ENCODE measurements at regions not wholly inside any gene's neighbourhood (a gene's known extent, or its start where the extent isn't known, plus 50 kb on each side); places are given as distances from the start of the nearest gene placed in this dataset.

DNA sequence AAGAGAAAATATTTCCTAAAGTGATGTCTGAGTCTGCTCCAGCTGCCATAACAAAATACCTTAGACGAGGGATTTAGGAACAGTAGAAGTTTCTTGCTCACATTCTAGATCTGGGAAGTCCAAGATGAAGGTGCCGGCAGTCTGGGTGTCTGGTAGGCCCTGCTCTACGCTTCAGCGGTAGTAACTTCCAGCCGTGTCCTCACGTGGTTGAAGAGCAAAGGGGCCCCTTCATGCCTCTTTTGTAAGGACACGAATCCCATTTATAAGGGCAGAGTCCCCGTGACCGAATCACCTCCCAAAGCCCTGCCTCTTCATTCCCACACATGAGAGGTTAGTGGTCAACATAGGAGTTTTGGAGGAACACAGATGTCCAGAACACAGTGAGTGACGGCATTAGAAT, 52.2 kb upstream of the INPP5A start:
- TF ChIP-seq, protein P1, sequence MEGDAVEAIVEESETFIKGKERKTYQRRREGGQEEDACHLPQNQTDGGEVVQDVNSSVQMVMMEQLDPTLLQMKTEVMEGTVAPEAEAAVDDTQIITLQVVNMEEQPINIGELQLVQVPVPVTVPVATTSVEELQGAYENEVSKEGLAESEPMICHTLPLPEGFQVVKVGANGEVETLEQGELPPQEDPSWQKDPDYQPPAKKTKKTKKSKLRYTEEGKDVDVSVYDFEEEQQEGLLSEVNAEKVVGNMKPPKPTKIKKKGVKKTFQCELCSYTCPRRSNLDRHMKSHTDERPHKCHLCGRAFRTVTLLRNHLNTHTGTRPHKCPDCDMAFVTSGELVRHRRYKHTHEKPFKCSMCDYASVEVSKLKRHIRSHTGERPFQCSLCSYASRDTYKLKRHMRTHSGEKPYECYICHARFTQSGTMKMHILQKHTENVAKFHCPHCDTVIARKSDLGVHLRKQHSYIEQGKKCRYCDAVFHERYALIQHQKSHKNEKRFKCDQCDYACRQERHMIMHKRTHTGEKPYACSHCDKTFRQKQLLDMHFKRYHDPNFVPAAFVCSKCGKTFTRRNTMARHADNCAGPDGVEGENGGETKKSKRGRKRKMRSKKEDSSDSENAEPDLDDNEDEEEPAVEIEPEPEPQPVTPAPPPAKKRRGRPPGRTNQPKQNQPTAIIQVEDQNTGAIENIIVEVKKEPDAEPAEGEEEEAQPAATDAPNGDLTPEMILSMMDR (conservative IDR thresholded peaks at IDR 0.05; ENCODE audit: low read length): no peak
- no peak for TF ChIP-seq EZH2phosphoT487 (IDR thresholded peaks at IDR 0.05; ENCODE audit: borderline replicate concordance)
